Choroid plexus epithelial cell (primary cell): ENCODE measurements at regions not wholly inside any gene's neighbourhood (a gene's known extent, or its start where the extent isn't known, plus 50 kb on each side); places are given as distances from the start of the nearest gene placed in this dataset.
"Not testable (repeated sequence)": the region's sequence is repeated elsewhere in the genome, so short reads cannot be mapped to it uniquely, and the experiment has no call there.

Experiments
- DNase-seq: peaks from one replicate; pipeline ENCODE4 v3.0.0-alpha.2; 2010; ENCODE audit warnings: low read depth
- H3K4me3 ChIP-seq: 2 replicates; pipeline ENCODE4 v1.5.1; 2011; ENCODE audit warnings: low read depth, mild to moderate bottlenecking, control low read depth, low read length, moderate library complexity
- CTCF ChIP-seq: conservative IDR thresholded peaks from 2 replicates; pipeline ENCODE4 v1.5.1; 2011; ENCODE audit warnings: low read depth, mild to moderate bottlenecking, control low read depth, inconsistent platforms, low read length, moderate library complexity

DNA sequence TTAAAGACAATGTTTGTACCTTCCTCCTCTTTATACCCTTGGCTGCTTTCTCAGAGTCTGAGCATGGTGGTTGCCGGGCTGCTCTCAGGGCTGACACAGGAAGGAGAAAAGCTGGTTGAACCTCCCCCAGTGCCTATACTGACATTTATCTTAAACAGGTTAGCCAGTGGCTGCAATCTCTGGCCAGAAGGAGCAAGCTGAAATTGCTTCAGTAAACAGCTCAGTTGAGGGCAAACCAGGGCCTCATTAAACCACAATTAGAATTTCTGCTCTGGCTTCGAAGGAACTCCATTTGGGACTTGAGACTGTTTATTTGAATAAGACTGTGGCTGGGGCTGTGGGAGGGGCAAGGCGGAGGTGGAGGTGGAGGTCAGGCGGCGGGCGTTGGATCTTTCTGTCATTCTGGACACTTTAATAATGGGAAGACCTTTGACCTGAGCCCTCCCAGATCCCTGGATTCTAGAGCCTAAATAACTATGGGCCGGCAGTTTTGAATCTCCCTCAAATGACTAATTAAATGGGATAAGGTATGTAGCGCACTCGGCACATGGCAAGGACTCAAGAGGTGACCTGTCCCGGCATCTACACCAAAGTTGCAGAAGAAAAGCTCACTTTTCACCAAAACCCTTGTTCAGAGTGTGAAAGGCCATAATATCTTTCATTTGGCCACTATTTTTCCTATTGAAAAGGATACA lies 120.6 kb upstream of the MYCN start:
- DNase-seq = no peak
- no peak for TF ChIP-seq CTCF
- no peak overlapping the region for H3K4me3 ChIP-seq

DNA sequence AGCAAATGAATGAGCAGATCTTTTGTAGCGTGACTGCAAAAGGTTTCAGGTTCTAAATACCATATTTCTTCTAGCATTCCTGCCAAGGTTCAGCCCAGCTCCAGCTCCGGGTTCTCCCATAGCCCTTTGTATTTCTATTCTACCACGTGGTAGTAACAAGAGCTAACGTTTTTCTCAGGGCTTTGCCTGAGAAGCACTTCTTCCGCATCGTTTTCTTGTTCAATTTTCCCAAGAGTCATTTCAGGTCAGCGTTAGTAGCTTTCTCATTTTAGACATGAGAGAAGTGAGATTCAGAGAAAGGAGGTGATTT lies 120.1 kb upstream of the MYCN start:
- DNase-seq = no peak
- no peak for TF ChIP-seq CTCF
- H3K4me3 ChIP-seq = no peak overlapping the region

DNA sequence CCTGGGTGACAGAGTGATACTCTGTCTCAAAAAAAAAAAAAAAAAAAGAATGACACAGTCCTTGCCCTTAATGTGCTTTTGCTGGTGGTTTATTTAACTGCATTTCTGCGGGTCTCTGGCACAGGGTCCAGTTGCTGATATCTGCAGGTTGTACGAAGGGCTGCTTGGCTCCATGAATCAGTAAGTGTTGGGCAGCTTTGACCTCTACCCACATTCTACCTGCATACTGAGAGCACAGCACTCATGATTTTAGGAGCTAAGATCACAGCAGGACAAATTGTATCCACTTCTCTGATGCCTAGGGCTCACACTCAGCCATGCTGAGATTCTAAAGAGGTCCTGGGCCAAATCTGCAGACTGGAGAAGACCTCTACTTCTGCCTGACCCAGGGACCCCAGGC lies 119.4 kb upstream of the MYCN start:
- no peak for DNase-seq
- no peak for TF ChIP-seq CTCF
- no peak overlapping the region for H3K4me3 ChIP-seq

DNA sequence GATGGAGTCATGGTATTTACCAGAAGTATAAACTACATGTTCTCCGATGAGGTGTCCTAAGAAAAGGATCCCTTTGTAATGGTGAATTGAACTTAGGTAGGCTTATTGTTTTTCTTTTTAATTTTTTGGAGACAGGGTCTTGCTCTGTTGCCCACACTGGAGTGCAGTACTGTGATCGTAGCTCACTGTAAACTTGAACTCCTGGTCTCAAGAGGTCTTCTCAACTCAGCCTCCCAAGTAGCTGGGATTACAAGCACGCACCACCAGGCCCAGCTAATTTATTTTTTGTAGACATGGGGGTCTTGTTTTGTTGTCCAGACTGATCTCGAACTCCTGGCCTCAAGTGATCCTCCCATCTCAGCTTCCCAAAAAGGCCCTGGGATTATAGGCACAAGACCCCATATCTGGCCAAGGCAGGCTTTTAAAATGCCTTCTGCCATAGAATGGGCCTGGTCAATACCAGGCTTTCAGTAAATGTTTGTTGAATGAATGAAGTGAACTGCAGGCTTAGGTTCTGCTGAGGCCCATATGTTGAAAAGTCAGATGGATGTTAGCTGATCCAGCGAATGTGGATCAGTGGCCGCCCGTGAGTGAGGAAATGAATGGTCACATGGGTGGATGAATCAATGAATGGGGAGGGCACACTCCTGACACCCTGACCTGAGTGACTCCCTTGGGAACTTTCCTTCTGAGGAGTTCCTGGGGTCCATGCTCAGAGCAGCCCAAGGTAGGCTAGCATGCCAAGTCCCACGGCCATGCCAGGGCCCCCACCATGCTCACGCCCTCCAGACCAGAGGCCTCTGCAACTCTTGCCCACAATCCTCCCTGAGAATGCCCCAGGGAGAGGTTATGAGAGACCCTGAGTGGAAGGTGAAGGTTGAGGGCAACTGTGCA lies 118.0 kb upstream of the MYCN start:
- no peak for DNase-seq
- no peak for TF ChIP-seq CTCF

GRCh38 chr2:15823459-15824396 lies 116.6 kb upstream of the MYCN start:
- TF ChIP-seq CTCF = no peak
- no peak overlapping the region for H3K4me3 ChIP-seq
- no peak for DNase-seq

More for the DNA sequence above, 118.0 kb upstream of the MYCN start:
- H3K4me3 ChIP-seq = no peak overlapping the region

DNA sequence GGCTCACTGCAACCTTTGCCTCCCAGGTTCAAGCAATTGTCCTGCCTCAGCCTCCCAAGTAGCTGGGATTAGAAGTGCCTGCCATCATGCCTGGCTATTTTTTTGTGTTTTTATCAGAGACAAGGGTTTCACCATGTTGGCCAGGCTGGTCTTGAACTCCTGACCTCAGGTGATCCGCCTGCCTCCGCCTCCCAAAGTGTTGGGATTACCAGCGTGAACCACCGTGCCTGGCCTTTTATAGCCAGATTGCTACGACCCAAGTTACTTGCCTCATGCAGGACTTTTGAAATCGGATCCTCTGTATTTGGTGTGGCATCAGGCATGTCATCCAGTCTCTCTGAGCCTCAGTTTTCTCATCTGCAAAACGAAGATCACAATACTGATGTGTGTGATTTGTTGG lies 115.9 kb upstream of the MYCN start:
- DNase-seq, H3K4me3 ChIP-seq: not testable (repeated sequence)
